ENCODE measurements at regions not wholly inside any gene's neighbourhood (a gene's known extent, or its start where the extent isn't known, plus 50 kb on each side); places are given as distances from the start of the nearest gene placed in this dataset.

- TF ChIP-seq MAX (IDR thresholded peaks at IDR 0.05) (no peak), FOXA1 (IDR thresholded peaks at IDR 0.05) (no peak), EGR1 (IDR thresholded peaks at IDR 0.05; ENCODE audit: low read depth in 2 of 2) (no peak), ZBTB33 (IDR thresholded peaks at IDR 0.05) (no peak), NR2F2 (IDR thresholded peaks at IDR 0.05) (no peak), TAF1 (conservative IDR thresholded peaks at IDR 0.05) (no peak), YY1 (IDR thresholded peaks at IDR 0.05) (no peak)
- Histone ChIP-seq H3K27ac (ENCODE audit: low read depth in 1 of 2, low read length in 2 of 2) (no peak overlapping the region), H3K9ac (ENCODE audit: low read depth in 1 of 2, low read length in 2 of 2) (no peak overlapping the region), H3K9me3 (ENCODE audit: control insufficient read depth in 4 of 4, low read length in 3 of 4) (no peaks in the 10 kb centered on the region), H3K4me3 (ENCODE audit: low read depth in 1 of 3, low read length in 3 of 3) (no peak overlapping the region), H3K36me3 (ENCODE audit: control insufficient read depth in 4 of 4, insufficient read depth in 3 of 4, low read depth in 1 of 4, low read length in 3 of 4) (no peaks in the 10 kb centered on the region), H3K27me3 (ENCODE audit: control insufficient read depth in 4 of 4, insufficient read depth in 4 of 4, low read length in 3 of 4) (no peaks in the 10 kb centered on the region), H3K4me1 (ENCODE audit: control insufficient read depth in 4 of 4, insufficient read depth in 4 of 4, low read length in 3 of 4) (no peaks in the 10 kb centered on the region)
- no peak for DNase-seq (ENCODE audit: low spot score)
- 91% methylated on average over 13 of the region's 13 CpGs for WGBS
Measured at GRCh38 chrX:121154858-121155404, 107.5 kb downstream of the GLUD2 start.

- H3K36me3 ChIP-seq (ENCODE audit: control insufficient read depth in 4 of 4, insufficient read depth in 3 of 4, low read depth in 1 of 4, low read length in 3 of 4), result no peaks in the 10 kb centered on the region
- 68% methylated on average over 4 of the region's 4 CpGs for WGBS
- H3K9ac ChIP-seq (ENCODE audit: low read depth in 1 of 2, low read length in 2 of 2), result no peak overlapping the region
- H3K27me3 ChIP-seq (ENCODE audit: control insufficient read depth in 4 of 4, insufficient read depth in 4 of 4, low read length in 3 of 4), result no peaks in the 10 kb centered on the region
- H3K4me1 ChIP-seq (ENCODE audit: control insufficient read depth in 4 of 4, insufficient read depth in 4 of 4, low read length in 3 of 4), result no peaks in the 10 kb centered on the region
- DNase-seq (ENCODE audit: low spot score), result no peak
- no peak overlapping the region for H3K4me3 ChIP-seq (ENCODE audit: low read depth in 1 of 3, low read length in 3 of 3)
- TF ChIP-seq RXRA (IDR thresholded peaks at IDR 0.05) (no peak), GABPA (IDR thresholded peaks at IDR 0.05 in 1 of 2, conservative IDR thresholded peaks at IDR 0.05 in 1 of 2) (no peak), NR2F2 (IDR thresholded peaks at IDR 0.05) (no peak), ZBTB33 (IDR thresholded peaks at IDR 0.05) (no peak), RAD21 (IDR thresholded peaks at IDR 0.05) (no peak), HNF4A (conservative IDR thresholded peaks at IDR 0.05) (no peak), TAF1 (conservative IDR thresholded peaks at IDR 0.05) (no peak), CTCF (IDR thresholded peaks at IDR 0.05; ENCODE audit: low read depth, low read length, missing input control) (no peak)
- H3K9me3 ChIP-seq (ENCODE audit: control insufficient read depth in 4 of 4, low read length in 3 of 4), result no peaks in the 10 kb centered on the region
- no peak overlapping the region for H3K27ac ChIP-seq (ENCODE audit: low read depth in 1 of 2, low read length in 2 of 2)
Measured at GRCh38 chrX:121160987-121161386, 113.6 kb downstream of the GLUD2 start.
